ENCODE measurements at regions not wholly inside any gene's neighbourhood (a gene's known extent, or its start where the extent isn't known, plus 50 kb on each side); places are given as distances from the start of the nearest gene placed in this dataset.

GRCh38 chr2:7933672-7934071 is 748.2 kb upstream of the ID2 start:
- no peak for FAIRE-seq
- no peak for DNase-seq (ENCODE audit: insufficient read length, low spot score)

DNA sequence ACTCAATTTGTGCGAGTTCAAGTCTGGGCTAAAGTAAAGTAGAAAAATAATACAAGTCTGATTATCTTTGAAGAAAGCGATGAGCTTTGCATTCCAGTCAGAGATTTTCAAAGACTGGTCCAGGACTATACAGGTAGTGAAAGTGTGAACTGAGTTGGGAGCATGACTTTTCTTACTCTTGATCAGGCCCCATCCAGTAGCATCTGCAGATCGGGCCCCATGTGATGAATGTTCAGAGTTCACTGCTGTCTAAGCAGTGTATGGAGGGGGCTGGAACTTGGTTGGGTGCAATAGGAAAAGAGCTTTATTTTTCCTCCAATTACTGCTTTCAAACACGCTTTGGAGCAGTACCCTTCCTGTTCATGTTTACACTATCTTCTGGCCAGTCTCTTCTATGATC is 747.4 kb upstream of the ID2 start:
- DNase-seq (ENCODE audit: insufficient read length, low spot score) (no peak), FAIRE-seq (no peak)

DNA sequence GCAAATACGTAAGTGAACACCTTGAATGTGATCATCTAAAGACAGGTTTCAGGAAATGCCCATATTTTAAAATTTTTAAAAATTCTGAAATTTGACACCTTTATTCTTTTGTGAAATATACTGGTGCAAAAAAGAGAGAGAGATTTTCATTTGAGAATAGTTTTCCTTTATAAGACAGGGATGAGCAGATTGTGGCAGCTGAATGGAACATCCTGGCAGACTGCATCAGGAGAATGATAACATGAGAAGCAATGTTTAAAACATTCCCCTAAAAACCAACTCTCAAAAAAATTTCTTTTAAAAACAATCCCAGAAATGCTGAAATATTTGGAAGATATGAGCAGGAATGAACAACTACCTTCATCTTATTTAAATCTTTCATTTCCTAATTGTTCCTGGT is 744.8 kb upstream of the ID2 start:
- DNase-seq (ENCODE audit: insufficient read length, low spot score) (no peak), FAIRE-seq (no peak)

GRCh38 chr2:7940723-7941122 is 741.1 kb upstream of the ID2 start:
- no peak for FAIRE-seq
- no peak for DNase-seq (ENCODE audit: insufficient read length, low spot score)

GRCh38 chr2:7943446-7943845 is 738.4 kb upstream of the ID2 start:
- FAIRE-seq (no peak), DNase-seq (ENCODE audit: insufficient read length, low spot score) (no peak)

GRCh38 chr2:7945026-7945425 is 736.8 kb upstream of the ID2 start:
- DNase-seq (ENCODE audit: insufficient read length, low spot score) (no peak), FAIRE-seq (no peak)

GRCh38 chr2:7950035-7950612 is 731.7 kb upstream of the ID2 start:
- FAIRE-seq (no peak), DNase-seq (ENCODE audit: insufficient read length, low spot score) (no peak)

GRCh38 chr2:7951001-7951400 is 730.9 kb upstream of the ID2 start:
- DNase-seq (ENCODE audit: insufficient read length, low spot score) (no peak), FAIRE-seq (no peak)

- FAIRE-seq (no peak), DNase-seq (ENCODE audit: insufficient read length, low spot score) (no peak)
These were observed 730.4 kb upstream of the ID2 start for GRCh38 chr2:7951490-7951889.

GRCh38 chr2:7952046-7952745 is 729.7 kb upstream of the ID2 start:
- DNase-seq (ENCODE audit: insufficient read length, low spot score) (no peak), FAIRE-seq (no peak)

DNA sequence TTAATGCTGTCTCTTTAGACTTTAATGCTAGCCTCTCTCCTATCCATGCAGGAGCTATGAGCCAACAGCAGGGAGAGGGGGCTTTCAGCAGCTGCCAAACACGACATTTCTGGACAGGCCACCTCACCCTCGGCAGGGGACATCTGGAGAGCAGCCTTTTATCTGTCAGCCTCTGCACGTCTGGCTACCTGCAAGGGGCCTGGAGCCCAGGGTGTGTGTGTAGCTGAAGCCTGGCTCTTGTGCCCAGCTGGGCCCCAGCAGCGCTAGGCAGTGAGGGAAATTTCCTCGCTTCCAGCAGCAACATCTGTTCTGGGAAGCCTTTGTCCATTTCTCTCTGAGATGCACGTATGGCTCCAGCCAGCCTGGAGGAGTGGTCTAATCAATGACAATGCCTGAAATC is 728.7 kb upstream of the ID2 start:
- DNase-seq (ENCODE audit: insufficient read length, low spot score): no peak
- no peak for FAIRE-seq

DNA sequence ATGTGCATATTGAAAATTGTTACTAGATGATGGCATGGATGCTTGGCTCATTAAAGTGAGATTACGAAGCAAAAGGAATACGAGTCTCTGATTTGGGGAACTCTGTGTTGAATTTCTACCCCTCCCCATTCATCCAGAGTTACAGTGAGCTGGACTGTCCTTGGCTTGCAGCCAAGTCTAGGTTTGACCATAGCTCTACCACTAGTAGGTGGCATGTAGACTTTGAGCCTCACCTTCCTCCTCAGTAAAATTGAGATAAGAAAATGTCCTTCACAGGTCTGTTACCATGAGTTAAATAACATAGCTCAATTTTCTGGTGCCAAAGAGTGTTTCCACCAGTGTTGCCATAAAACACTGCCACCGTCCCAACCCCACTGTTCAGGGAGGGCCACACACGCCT is 727.6 kb upstream of the ID2 start:
- FAIRE-seq: no peak

DNA sequence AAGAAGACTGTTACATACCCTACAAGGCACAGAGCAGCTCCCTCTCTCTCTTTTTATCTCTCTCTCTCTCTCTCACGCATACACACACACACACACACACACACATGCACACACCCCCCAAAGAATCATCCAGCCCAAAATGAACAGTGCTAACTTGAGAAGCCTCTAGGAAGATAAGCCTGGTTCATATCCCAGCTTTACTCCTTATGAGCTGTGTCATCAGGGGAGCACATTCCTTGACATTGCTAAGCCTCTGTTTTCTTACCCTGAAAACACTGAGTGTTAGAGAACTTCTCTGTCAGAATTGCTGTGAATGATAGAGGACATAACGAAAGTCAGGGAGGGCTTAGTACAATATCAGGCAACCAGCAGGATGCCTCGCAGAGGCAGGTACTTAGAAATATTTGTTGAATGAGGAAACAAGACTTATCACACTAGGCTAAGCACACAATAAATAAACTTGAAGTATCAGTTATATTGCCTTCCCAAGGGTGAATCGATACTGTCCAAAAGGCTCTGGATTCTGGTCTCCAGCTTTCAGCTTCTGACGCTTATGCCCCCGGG is 725.6 kb upstream of the ID2 start:
- no peak for FAIRE-seq
- no peak for DNase-seq (ENCODE audit: insufficient read length, low spot score)

More for the DNA sequence above, 727.6 kb upstream of the ID2 start:
- DNase-seq (ENCODE audit: insufficient read length, low spot score): no peak

GRCh38 chr2:7961550-7961949 is 720.3 kb upstream of the ID2 start:
- no peak for FAIRE-seq
- DNase-seq (ENCODE audit: insufficient read length, low spot score): no peak

DNA sequence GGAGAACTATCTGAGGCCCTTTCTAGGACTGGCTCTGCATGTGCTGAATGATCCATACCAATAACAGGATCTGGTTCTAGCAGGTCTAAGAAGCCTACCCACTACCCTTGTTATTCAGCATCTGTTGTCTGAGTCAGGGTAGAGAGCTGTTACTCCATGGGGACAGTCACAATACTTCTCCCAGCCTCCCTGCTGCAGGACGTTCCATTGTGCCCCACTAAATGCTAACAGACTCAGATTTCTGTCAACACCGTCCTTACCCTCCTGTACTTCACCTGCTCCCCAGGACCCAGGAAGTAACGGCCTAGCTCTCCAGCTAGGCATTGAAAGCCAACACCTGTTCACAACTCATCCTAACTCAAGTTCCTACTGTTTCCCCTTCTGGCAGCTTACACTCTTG is 719.7 kb upstream of the ID2 start:
- FAIRE-seq (no peak), DNase-seq (ENCODE audit: insufficient read length, low spot score) (no peak)

- no peak for FAIRE-seq
- no peak for DNase-seq (ENCODE audit: insufficient read length, low spot score)
These were observed 718.1 kb upstream of the ID2 start for GRCh38 chr2:7963787-7964186.

DNA sequence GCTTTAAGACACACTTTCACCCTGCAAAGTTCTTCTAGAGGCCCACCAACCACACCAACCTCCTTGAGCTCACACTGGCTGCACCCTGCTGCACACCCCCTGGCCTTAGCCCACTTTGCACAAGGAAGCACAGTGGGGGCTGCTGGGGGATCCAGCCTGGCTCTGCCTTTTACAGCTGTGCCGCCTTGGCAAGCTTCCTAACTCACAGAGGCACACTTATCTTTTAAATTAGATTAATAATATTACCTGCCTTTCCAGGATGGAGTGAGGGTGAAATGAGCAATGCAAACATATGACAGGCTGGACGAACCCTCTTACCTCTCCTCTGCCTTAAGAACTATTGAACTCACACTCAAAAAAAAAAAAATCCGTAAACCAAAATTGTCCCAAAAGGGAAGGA is 715.8 kb upstream of the ID2 start:
- DNase-seq (ENCODE audit: insufficient read length, low spot score) (no peak), FAIRE-seq (no peak)

- FAIRE-seq (no peak), DNase-seq (ENCODE audit: insufficient read length, low spot score) (no peak)
These were observed 714.0 kb upstream of the ID2 start for GRCh38 chr2:7967707-7968405.

DNA sequence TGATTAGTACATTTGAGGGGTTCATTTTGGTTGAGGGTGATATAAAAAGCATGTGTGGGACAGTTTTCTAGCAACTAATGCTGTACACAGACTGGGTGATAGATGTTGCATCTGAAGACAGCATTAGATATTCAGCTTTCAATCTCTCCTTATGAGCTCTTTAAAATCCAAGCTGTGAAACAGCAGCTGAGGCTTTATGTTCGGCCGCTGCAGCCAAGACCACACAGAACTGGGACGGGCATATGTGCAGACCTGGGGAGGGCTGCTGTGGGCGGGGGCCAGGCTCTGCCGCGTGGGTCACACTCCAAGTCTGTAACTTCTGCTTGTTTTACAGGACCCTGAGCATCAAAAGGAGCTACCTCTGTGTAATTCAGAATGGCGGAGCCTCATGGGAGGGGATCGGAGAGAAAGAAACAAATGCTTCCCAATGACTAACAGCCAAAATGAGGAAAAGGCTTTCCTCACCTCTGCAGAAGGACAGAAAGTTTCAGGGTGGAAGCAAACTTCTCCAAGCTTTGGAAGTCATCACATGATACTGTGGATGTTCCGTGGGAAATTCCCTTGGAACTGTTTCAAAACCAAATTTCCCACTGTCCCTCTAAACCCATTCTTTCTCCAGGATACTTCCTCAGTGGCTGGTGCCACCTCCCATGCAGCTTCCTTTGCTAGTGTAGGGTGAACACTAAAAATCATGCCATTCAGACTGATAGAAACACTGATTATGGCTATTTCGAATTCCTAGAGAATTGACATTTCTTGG is 711.9 kb upstream of the ID2 start:
- no peak for FAIRE-seq
- DNase-seq (ENCODE audit: insufficient read length, low spot score): no peak

DNA sequence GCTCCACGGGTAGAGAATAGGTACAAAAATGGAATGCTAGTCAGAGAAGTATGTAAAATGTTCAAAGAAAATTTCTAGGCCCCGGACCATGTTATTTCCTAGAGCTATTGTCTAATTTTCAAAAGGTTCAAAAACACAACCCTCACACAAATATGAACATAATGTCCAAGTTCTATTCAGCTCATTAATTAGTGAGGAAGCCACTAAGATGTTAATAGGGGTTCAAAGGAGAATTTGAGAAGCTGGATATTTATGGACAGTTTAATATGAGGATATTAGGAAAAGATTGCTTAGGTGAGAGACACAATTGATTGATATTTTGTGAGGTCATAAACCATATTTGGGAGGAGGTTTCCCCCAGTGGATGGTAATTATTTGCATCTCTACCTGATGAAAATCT is 710.6 kb upstream of the ID2 start:
- DNase-seq (ENCODE audit: insufficient read length, low spot score) (no peak), FAIRE-seq (no peak)

DNA sequence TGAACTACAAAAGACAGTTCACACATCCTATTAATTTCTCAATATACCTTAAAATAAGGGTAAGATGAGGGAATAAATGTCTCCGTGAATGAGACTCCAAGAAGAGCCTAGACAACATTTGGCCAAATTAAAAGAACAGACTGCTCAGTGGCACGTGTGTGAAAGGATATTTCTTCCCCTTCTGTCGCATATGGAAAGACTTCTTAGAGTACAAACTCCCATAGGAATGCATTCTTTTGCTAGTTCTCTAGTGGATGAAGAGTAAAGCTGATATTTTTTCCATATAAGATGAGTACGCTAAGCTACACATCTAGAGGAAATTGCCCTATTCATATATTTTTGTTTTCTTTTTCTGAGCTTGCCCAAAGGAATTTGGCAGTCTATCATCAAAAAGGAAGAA is 710.0 kb upstream of the ID2 start:
- DNase-seq (ENCODE audit: insufficient read length, low spot score) (no peak), FAIRE-seq (no peak)
